Endodermal cell (in vitro differentiated cells): ENCODE measurements at regions not wholly inside any gene's neighbourhood (a gene's known extent, or its start where the extent isn't known, plus 50 kb on each side); places are given as distances from the start of the nearest gene placed in this dataset.

Source experiments
- DNase-seq: peaks from one replicate; pipeline ENCODE4 v3.0.0-alpha.2; 2017
- H3K27ac ChIP-seq: 2 replicates; pipeline ENCODE4 v1.5.1; 2013; ENCODE audit warnings: mild to moderate bottlenecking, low read depth, low read length, moderate library complexity
- H3K27me3 ChIP-seq: 2 replicates; pipeline ENCODE4 v1.6.1; 2013; ENCODE audit warnings: mild to moderate bottlenecking, low read length, moderate library complexity; ENCODE audit not compliant: insufficient read depth, control insufficient read depth, poor library complexity, severe bottlenecking
- H3K36me3 ChIP-seq: 2 replicates; pipeline ENCODE4 v1.7.0; 2013; ENCODE audit warnings: mild to moderate bottlenecking, low read length, moderate library complexity; ENCODE audit not compliant: control insufficient read depth, insufficient read depth
- H3K4me1 ChIP-seq: one replicate; pipeline ENCODE4 v1.7.0; 2013; ENCODE audit warnings: low read length; ENCODE audit not compliant: control insufficient read depth, insufficient read depth
- H3K4me3 ChIP-seq: 2 replicates; pipeline ENCODE4 v1.5.1; 2013; ENCODE audit warnings: mild to moderate bottlenecking, low read length, moderate library complexity
- H3K9ac ChIP-seq: 2 replicates; pipeline ENCODE4 v1.6.1; 2013; ENCODE audit warnings: mild to moderate bottlenecking, low read length, moderate library complexity; ENCODE audit not compliant: poor library complexity, severe bottlenecking; ENCODE audit errors: extremely low read depth
- H3K9me3 ChIP-seq: 2 replicates; pipeline ENCODE4 v1.6.1; 2013; ENCODE audit warnings: mild to moderate bottlenecking, low read length, moderate library complexity; ENCODE audit not compliant: control insufficient read depth
- H3K27ac Mint-ChIP-seq: 2 replicates; pipeline ENCODE4 v1.8.0; 2020; ENCODE audit warnings: mixed read lengths
- H3K27me3 Mint-ChIP-seq: 2 replicates; pipeline ENCODE4 v1.8.0; 2021; ENCODE audit warnings: mild to moderate bottlenecking, mixed read lengths; ENCODE audit not compliant: insufficient read depth
- H3K36me3 Mint-ChIP-seq: 2 replicates; pipeline ENCODE4 v1.8.0; 2020; ENCODE audit warnings: low read depth, mixed read lengths
- H3K4me1 Mint-ChIP-seq: 2 replicates; pipeline ENCODE4 v1.8.0; 2020; ENCODE audit warnings: mixed read lengths
- H3K4me3 Mint-ChIP-seq: 2 replicates; pipeline ENCODE4 v1.8.0; 2020; ENCODE audit warnings: mild to moderate bottlenecking, moderate library complexity, mixed read lengths
- H3K9me3 Mint-ChIP-seq: 2 replicates; pipeline ENCODE4 v1.8.0; 2020; ENCODE audit warnings: mild to moderate bottlenecking, mixed read lengths
- WGBS, 2 experiments: methylation state at CpG; one replicate each; pipeline versions ENCODE4 v1.1.5 to v1.1.7; 2013; ENCODE audit warnings: missing lambda C conversion rate in 2 of 2, mixed read lengths in 1 of 2; ENCODE audit not compliant: insufficient coverage in 1 of 2, insufficient read length in 1 of 2; 5-methylcytosine and 5-hydroxymethylcytosine counted together
- TF ChIP-seq, protein P1 (sequence below): fragments of 200-600 bp; sonication (generic); conservative IDR thresholded peaks from 2 replicates; pipeline ENCODE4 v1.5.0; 2021; ENCODE audit warnings: antibody characterized with exemption, mild to moderate bottlenecking

DNA sequence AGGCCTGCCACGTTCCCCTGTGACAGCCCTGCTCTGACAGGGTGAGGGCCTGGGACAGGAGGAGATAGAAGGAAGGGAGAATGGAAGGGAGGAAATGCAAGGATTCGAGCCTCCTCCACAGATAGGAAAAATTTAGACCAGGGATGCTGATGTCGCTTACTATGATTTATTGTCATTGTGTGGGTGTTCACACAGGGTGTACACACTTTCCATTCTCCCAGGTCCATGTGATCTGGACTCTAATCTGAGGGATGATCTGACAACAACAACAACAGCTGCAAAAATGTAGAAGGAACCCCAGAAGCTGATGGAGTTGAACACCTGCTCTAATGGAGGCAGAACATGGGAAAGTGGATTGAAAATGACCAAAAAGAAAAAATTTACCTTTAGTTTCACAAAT, 231.7 kb upstream of the TNP1 start:
- peaks cover 7% of the 10 kb centered on the region for H3K4me1 Mint-ChIP-seq
- H3K4me3 Mint-ChIP-seq = no peak overlapping the region
- H3K27ac Mint-ChIP-seq = no peak overlapping the region

DNA sequence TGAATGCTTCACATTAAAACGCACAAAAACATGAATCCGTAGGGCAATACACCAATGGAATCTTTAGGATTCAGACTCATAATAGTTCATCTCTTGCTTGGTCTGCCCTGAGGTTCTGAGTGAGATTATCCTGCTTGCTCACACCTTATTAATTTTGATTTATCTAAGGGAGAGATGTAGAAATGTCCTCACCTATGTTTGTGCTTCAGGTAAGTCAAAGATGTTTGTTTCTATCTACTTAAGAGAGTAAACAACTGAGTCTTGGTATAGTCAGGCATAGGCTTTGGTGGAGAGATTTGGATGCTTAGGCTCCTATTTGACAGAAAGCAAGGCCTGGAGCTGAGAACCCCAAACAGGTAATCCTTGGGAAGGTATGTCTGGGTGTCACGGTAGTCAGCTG, 231.0 kb upstream of the TNP1 start:
- H3K9me3 Mint-ChIP-seq = peaks cover 6% of the 10 kb centered on the region
- H3K4me3 Mint-ChIP-seq = no peak overlapping the region
- TF ChIP-seq, protein P1, sequence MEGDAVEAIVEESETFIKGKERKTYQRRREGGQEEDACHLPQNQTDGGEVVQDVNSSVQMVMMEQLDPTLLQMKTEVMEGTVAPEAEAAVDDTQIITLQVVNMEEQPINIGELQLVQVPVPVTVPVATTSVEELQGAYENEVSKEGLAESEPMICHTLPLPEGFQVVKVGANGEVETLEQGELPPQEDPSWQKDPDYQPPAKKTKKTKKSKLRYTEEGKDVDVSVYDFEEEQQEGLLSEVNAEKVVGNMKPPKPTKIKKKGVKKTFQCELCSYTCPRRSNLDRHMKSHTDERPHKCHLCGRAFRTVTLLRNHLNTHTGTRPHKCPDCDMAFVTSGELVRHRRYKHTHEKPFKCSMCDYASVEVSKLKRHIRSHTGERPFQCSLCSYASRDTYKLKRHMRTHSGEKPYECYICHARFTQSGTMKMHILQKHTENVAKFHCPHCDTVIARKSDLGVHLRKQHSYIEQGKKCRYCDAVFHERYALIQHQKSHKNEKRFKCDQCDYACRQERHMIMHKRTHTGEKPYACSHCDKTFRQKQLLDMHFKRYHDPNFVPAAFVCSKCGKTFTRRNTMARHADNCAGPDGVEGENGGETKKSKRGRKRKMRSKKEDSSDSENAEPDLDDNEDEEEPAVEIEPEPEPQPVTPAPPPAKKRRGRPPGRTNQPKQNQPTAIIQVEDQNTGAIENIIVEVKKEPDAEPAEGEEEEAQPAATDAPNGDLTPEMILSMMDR = no peak

More for the DNA sequence above, 231.7 kb upstream of the TNP1 start:
- Histone ChIP-seq H3K36me3 (no peaks in the 10 kb centered on the region), H3K4me1 (no peaks in the 10 kb centered on the region), H3K27ac (no peak overlapping the region), H3K4me3 (no peak overlapping the region), H3K27me3 (no peaks in the 10 kb centered on the region), H3K9ac (no peak overlapping the region), H3K9me3 (no peaks in the 10 kb centered on the region)
- Mint-ChIP-seq H3K36me3 (no peaks in the 10 kb centered on the region), H3K27me3 (peaks cover 5% of the 10 kb centered on the region), H3K9me3 (peaks cover 6% of the 10 kb centered on the region)
- WGBS, 2 experiments = 93 to 100% methylated on average over 2 to 3 of the region's 3 CpGs
- TF ChIP-seq, protein P1 = no peak
- no peak for DNase-seq

DNA sequence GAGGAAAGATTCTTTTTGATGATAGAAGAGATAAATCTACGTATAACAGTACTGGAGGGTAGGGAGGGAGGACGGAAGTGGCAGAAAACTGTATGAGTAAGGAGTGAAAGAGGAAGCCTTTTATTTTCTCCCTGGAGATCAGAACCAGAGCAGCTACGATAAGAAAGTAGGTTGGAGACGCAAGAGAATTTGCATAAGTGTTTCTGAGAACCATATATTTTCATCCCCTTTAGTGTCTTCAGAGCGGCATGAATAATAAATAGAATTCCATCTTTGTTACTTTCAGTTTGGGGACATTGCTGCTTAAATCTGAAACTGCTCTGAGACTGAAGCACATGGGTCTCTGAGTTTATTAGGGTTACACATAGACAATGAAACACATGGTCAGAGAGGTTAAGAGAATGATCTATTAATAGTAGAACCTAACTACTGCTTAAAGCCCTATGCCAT, 230.2 kb upstream of the TNP1 start:
- TF ChIP-seq, protein P1 = no peak
- no peak overlapping the region for H3K9ac ChIP-seq
- no peak overlapping the region for H3K4me3 Mint-ChIP-seq
- peaks cover 6% of the 10 kb centered on the region for H3K9me3 Mint-ChIP-seq
- WGBS, 2 experiments = 90 to 96% methylated on average over 5 of the region's 5 CpGs
- peaks cover 10% of the 10 kb centered on the region for H3K4me1 Mint-ChIP-seq
- no peaks in the 10 kb centered on the region for H3K27me3 ChIP-seq
- H3K36me3 Mint-ChIP-seq = no peaks in the 10 kb centered on the region
- peaks cover 10% of the 10 kb centered on the region for H3K27me3 Mint-ChIP-seq
- H3K4me3 ChIP-seq = no peak overlapping the region
- no peaks in the 10 kb centered on the region for H3K9me3 ChIP-seq
- H3K36me3 ChIP-seq = no peaks in the 10 kb centered on the region
- H3K27ac ChIP-seq = no peak overlapping the region
- DNase-seq = no peak
- no peak overlapping the region for H3K27ac Mint-ChIP-seq
- no peaks in the 10 kb centered on the region for H3K4me1 ChIP-seq

More for the DNA sequence above, 231.0 kb upstream of the TNP1 start:
- Mint-ChIP-seq H3K36me3 (no peaks in the 10 kb centered on the region), H3K4me1 (peaks cover 10% of the 10 kb centered on the region), H3K27me3 (peaks cover 7% of the 10 kb centered on the region), H3K27ac (no peak overlapping the region)
- Histone ChIP-seq H3K27ac (no peak overlapping the region), H3K27me3 (no peaks in the 10 kb centered on the region), H3K9me3 (no peaks in the 10 kb centered on the region), H3K4me1 (no peaks in the 10 kb centered on the region), H3K36me3 (no peaks in the 10 kb centered on the region), H3K4me3 (no peak overlapping the region), H3K9ac (no peak overlapping the region)
- DNase-seq = peak; percentile 8
- 78 to 87% methylated on average over 2 to 3 of the region's 3 CpGs for WGBS, 2 experiments
